ENCODE measurements at regions not wholly inside any gene's neighbourhood (a gene's known extent, or its start where the extent isn't known, plus 50 kb on each side); places are given as distances from the start of the nearest gene placed in this dataset.

DNA sequence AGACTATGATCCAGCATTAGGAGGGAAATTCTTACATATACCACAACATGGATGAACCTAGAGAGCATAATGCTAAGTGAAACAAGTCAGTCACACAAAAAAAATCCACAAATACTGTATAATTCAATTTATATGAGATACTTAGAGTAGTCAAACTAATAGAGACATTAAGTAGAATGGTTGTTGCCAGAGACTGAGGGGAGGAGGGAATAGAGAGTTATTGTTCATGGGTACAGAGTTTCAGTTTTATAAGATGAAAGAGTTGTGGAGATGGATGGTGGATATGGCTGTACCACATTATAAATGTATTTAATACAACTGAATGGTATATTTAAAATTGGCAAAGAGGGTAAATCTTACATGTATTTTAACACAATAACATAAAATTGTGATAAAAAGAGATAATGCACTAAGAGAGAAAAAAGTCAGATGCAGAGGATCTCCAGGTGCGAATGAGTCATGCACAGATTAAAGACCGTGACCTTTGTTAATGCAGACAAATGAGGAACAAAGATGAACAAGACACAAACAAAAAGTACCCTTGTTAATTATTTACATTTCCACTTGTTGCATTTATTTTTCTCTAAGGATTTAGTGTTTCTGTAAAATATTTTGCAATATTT lies 541.7 kb upstream of the MEX3C start:
- DNase-seq, result no peak

DNA sequence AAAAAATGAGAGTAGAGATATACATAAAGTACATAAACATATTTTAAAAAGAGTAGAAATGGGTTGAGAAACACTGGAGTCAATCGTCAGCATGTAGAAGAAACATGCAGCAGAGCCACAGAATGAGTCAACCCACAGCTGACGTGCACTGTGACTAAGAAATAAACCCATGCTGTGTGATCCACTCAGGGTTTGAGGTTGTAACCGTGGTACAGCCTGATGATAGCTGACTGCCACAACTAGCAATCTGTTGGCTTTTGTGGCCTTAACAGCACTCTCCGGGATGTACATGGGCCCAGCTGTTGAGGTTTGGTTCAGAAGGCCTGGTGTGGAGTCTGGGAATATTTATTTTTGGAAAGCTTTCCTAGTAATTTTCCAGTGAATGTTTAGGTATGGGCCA lies 554.4 kb upstream of the MEX3C start:
- no peak for DNase-seq

DNA sequence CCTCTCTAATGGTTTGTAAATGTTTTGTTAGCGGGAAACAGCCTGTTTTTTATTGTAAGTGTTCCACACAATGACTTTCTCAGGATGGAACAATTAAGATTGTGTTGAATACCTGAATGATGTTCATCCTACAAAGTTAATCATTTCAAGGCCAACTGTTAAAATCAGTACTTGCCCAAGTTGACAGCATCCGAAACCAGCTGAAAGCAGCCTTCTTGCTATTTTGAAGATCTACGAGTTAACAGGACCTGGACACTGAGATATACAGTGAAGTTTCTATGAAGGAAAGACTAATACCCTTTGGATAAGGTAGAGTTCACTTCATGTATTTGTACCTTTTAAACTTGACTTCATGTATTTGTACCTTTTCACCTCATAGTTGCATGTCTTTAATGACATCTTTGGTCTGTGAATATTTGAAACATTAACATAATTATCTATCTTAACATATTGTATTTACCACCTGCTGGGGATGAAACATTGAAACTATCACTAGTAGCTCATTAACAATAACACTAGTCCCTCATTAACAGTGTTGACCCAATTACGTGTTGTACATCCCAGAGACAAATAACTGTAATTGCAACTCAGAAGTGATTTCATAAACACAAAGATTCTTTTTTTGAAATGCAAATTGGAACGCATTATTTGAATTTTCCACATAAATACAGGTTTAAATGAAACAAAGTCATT lies 556.0 kb upstream of the MEX3C start:
- DNase-seq, result no peak

DNA sequence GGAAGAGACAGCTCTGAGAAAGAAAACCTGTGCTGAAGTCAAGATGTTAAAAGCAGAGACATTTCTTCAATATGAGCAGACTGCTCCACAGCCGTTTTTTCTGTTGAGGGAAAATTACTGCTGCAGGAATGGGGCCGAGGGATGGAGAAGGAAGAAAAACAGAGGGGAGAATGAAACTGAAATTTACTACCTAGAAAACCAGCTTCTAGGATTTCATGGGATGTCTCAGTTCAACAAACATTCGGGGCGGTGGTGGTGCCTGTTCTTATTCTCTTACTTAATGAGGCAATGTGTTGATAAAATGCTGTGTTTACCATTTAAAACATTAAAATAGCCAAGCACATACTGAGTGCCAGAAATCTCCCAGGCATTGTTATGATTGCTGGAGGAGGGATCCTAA lies 557.1 kb upstream of the MEX3C start:
- DNase-seq, result no peak

DNA sequence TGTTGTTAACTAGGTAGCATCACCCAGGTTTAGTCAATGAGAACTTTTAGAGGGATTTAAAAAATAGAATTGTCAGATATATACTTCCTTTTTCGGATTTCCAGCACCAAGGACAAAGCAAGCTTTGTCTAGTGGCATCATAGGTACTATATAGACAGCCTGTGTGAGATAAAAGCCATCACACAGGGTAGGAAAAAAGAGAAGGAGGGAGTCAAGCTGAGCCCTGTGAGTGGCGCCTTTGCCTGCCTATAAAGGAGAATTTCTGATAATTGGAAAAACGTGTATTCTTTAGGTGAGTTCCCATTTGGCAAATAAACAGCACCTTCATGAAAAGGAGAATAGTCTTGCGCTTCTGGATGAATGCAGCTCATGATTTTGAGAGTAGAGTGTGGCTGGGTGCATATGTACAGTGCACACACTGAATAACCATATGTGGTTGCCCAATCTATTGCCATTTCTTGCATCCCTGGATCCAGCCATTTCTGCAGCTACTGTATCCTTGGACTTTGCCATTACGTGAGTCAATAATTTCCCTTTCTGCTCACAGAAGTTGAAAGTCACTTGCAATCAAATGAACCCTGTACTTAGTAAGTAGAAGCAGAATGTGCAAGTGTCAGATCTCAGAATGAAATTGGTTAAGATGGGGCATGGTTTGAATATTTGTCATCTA lies 559.9 kb upstream of the MEX3C start:
- DNase-seq, result no peak

DNA sequence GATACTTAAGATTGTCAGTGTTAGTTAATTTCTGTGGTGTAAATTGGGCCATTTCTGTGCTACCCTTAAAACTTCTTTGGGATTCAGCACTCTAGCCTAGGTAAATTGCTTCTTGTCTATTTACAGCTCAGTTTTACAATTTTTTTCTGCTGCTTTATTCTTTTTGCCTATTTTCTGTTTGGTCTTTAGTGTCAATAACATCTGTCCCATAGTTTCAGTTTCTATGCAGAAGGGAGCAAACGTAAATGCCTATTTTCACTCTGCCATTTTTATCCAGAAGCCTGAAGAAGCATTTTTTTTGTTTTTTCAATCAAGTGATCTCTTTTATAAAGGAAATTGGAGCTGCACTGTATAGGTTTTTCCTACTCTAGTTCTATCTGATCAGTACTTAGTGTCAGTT lies 564.9 kb upstream of the MEX3C start:
- DNase-seq, result no peak

DNA sequence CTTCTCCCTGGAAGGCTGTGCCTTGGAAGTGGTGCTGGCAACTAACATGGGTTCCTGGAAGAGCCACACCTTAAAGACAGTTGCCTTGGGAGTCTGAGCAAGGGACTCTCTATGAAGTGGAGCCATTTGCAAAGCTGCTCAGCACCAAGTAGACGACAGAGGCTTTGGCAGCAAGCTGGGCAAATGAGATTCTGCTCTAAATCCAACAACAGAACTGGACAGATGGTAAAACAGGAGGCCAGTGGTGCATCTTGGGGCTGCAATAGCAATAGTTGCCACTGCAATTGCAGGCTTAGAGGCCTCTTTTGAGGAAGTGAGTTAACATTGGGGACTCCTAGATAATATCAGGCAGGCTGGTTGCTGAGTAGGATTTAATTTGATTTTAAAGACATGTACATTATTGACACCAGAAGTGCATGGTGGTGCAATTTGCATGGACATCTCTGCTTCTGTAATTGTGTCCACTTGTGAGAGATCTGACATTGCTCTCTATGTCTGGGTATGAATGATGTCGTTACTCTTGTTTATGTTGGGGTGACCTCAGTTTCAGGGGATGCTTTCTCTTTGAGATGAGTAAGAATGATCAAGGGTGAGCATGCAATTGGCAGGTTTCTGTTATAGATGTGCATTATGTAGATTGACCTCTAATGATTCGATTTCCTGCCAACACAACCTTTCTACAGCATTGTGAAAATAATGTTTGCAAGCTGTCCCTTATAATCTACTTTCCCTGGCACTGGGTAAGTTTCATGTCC lies 568.3 kb upstream of the MEX3C start:
- no peak for DNase-seq

DNA sequence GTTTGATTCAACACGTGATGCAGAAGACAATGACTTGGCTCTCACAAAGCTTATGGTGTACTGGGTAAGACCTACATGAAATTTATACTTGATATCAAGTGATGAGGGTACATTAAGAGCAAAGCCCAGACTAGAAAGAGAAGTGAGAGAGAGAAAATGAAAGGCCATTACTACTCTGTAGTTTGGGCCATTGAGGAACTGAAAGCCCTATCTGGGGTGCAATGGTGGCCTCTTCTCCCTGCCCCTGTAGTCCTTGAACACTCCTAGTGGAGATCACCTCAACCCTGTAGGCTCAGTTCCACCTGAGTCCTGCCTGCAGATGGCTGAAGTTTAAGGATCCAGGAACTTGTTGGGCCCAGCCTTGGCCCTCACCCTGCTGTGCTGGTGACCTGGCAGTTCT lies 569.8 kb upstream of the MEX3C start:
- no peak for DNase-seq

DNA sequence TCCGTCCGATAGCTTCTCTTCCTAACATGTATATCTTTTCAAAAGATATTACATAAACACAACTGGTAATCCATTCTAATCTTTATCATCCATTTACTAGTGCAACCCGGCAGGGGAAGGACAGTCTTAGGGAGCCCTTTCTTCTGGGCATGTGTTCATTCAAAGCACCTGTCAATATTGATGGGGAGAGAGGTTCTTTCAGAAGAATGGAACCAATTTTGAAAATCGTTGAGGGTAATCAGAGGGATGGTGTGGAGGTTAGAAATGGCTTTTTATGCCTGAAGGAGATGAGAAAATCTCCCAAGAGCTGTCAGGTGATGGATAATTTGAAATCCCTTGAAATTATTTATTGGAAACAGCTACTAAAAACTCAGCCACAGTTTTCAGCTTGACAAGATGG lies 561.9 kb upstream of the DCC start:
- DNase-seq, result no peak

DNA sequence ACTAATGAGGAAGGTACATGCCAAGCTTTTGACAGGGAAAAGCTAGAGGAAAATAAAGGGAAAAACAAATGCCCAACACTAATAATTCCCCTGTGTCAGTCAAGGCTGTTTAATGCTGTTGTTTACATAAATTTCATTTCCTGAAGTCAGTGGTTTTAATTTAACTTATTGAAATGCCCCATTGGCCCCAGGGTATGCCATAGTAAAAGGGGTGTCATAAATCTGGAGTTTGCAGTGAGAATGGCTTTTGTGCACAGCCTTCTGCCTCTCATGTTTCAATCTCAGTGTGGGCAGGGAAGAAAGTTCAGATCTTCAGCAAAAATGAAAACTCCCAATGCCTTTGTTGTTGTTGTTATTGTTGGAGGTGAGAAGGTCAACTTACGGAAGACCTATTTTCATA lies 550.1 kb upstream of the DCC start:
- DNase-seq, result no peak

DNA sequence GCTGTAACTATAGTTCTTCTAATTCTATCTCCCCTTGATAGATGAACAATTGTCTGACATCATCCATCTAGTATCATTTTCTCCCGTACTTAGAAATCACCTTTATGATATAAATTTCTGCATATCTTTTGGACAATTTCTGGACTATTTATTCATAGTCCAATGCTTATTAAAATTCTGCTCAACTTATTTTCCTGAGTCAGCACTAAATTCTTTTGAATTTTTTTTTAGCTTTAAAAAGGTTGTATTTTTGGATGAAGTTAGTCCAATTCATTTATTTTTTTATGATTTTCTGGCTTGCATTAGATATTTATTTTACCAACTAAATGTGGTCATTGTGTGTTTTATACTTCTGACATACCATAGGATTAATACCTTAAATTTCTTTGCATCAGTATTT lies 538.5 kb upstream of the DCC start:
- DNase-seq, result no peak

DNA sequence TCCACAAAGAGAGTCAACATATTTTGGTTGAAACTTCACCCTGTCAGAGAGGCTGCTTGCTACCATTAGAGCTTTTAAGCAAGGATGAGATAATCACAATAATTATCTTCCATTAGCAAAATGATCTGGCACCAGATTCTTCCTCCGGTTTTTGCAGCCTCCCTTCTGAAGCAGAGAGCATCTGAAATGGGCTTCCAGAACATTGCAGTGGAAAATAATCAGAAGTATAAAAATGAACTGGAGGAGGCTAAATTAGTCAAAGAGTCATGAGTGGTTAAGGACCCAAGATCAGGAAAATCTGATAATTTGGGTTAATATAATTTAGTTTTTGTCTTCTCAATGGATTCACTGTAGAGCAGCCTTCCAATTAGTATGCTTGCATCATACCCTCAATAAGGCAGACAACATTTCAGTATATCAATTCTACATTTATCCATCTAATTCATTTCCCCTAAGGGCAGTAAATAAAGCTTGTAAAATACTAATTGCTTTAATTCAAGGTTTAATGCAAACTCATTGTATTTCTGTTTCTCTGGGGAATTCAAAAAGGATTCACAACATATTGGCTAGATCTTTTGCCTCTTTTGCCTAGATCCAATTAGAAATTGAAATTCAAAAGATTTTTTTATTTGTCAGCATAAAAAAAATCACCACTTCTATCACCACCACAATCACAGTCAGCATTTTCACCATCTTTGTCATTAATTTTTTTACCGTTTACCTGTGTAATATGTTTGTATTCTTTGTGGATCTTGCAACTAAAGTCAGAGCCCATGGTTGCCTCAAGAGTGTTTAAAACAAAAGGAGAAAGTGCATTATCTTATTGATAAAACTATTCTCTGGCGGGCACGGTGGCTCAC lies 537.2 kb upstream of the DCC start:
- no peak for DNase-seq

DNA sequence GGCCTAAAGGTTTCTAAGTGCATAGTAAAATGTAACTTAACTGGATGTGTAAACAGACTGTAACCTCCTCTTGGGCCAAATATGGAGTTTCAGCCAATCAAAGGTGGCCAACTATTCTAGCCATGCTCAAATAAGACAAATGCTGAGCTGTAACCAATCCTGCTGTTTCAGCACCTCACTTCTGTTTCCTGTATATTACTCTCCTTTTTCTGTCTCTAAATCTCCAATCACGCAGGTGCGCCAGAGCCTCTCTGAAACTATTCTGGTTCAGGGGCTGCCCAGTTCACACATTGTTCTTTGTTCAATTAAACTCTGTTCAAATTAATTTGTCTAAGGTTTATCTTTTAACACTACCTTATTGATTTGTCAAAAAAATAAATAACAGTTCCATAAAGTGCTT lies 532.7 kb upstream of the DCC start:
- DNase-seq, result no peak

DNA sequence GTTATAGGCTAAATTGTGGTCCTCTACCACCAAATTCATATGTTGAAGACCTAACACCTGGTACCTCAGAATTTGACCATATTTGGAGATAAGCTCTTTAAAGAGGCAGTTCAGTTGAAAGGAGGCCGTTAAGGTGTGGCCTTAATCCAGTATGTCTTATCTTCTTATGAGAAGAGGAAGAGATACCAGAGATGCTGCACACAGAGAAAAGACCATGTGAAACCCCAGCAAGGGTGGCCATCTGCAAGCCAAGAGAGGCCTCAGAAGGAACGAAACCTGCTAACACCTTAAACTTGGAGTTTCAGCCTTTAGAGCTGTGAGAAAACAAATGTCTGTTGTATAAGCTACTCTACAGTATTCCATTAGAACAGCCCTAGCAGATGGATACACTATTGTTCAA lies 528.1 kb upstream of the DCC start:
- no peak for DNase-seq

DNA sequence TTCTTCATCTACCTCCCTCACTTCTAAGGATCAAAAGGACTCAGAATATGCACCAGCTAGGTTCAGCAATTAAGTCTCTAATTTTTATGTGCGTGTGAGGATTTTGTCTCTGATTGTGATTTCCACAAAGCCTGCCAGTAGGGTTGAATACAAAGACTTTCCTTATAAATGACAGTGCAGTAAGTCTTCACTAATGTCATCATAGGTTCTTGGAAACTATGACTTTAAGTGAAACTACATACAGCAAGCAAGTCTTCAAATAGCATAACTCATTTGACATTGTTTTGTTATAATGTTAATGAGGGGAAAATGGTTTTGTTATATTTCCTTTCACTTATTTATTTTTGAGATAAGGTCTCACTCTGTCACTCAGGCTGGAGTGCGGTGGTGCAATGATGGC lies 526.3 kb upstream of the DCC start:
- DNase-seq, result no peak

DNA sequence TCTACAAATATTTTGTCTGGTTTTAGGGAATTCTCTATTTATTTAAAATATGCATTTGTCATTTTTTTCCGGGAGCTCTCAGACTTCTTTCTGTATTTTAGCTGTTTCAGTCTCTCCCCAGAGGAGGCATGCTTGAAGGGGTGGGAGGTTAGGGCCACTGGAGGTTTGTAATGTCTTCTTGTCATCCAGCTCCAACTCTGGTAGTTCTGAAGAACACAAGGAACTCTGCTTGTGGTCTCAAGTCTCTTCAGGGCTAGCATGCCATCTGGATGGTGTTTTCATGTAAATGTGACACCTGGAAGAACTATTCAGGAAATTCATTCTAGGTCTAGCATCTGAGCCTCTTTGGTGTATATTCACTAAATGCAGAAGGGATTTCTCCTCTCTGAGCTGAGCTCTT lies 518.4 kb upstream of the DCC start:
- no peak for DNase-seq

DNA sequence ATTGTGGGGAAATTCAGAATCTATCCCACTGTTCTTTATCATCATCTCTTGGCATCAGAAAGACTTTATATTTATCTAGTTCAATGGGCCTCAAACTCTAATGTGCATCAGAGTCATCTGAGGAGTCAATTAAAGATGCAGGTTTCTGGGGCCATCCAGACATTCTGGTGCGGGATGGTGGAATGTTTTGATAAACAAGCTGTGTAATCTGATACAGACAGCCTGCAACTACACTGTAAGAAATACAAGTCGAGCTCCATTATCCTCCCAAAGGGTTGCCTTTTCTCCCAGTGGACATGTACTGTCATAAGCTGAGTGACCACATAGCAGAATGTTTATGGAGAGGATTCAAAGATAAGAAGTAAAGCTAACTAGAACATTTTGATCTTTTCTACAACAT lies 515.3 kb upstream of the DCC start:
- no peak for DNase-seq

DNA sequence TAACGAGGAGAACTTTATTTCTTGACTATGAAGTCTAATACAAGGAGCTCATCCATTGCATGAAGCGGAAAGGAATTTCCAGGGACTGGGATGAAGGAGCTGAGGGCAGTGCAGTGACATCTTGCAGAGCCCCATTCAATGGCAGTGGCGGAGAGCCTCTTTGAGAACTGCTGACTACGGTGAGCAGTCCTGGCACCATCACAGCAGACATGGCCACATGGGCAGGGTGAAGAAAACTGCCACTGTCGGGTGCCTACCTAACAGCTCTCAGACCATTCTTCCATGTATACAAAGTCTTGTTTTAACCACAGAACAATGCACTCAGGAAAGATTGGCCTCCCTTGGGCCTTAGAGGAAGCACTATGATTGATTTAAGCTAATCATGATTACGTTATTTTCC lies 506.1 kb upstream of the DCC start:
- DNase-seq, result no peak

DNA sequence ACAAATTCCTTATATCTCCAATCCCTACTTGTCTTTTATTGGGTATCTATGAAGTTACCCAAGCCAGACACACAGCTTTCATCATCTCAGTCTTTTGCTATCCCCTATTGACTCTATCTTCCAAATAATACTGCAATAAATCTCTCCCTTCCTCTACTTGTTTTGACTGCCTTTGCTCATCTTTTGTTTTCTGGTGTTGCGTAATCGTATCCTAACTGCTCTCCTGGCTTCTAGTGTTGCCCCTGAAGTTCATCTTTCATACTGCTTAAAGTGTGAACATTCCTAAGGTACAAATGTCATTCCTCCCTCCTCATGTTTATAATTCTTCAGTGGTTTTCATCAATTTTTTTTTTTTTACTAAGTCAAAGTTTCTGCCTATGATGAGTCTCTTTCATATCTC lies 491.3 kb upstream of the DCC start:
- DNase-seq, result no peak

DNA sequence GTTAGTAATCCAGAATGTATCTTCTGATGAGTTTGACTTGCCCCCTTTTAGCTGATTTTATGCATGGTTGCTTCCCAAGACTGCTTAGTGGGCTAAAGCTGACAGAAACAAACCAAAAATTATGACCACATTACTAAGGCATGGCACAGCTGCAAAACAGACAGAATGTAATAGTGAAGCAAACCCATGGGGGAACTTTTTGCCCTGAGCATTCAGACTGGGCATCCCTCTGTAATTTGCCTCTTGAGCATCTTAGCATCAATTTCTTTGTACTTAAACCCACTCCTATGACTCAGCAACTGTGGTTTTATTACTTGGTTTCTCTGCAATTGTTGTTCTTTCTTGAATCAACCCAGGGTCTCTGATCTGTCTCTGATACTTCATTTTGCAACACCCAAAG lies 487.3 kb upstream of the DCC start:
- DNase-seq, result no peak

DNA sequence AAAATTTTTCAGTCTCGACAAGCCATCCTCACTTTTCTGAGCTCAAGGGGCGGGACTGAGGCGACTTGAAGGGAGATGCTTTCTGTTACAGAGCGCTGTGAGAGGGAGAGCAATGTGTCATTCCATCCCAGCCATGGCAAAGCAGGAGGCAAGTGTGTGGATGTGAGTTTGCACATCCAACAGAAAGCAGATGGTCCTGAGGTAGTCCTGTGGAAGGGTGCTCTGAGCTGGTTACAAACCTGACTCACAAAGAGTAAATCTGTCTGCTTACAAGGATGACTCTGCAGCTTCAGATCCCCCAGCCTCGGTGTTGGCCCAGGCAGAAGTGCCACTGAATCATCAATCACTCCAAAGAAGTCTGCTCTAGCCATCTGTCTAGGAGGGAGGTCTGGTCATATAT lies 482.0 kb upstream of the DCC start:
- DNase-seq, result no peak

DNA sequence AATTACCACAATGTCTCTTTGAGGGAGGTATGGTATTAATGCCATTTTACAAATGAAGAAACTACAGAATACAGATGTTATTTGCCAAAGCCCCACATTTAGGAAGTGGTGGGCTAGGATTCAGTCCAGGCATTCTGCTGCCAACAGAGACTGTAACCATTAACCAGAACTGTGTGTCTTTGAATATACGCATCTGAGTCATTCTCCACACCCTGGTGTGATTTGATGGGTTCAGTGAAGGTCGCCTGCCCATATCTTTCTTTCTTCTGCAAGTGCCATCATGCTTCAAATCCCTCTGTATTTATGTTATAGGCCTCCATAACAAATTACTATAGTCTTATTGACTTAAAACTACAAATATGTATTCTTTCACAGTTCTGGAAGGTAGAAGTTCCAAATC lies 479.0 kb upstream of the DCC start:
- no peak for DNase-seq

Data from CD4-positive, alpha-beta T cell treated with Interleukin-4 for 1 hour (primary cell).